HFF-Myc (cell line): ENCODE measurements at regions not wholly inside any gene's neighbourhood (a gene's known extent, or its start where the extent isn't known, plus 50 kb on each side); places are given as distances from the start of the nearest gene placed in this dataset.

Source experiments
- DNase-seq: peaks from one replicate; pipeline ENCODE4 v3.0.0-alpha.2; 2011; ENCODE audit warnings: low read depth; ENCODE audit errors: extremely low read depth
- H3K4me3 ChIP-seq: replicated peaks from 2 replicates; pipeline ENCODE4 v1.5.1; 2011; ENCODE audit warnings: low read depth, mild to moderate bottlenecking, control low read depth, low read length
- CTCF ChIP-seq: IDR thresholded peaks from 2 replicates; pipeline ENCODE4 v1.5.1; 2012; ENCODE audit warnings: mild to moderate bottlenecking, low read depth, low read length, control low read depth; ENCODE audit errors: missing control alignments

GRCh38 chr7:13633857-13634256 is 355.6 kb downstream of the ETV1 start:
- no peak overlapping the region for H3K4me3 ChIP-seq
- TF ChIP-seq CTCF: no peak
- DNase-seq: no peak

GRCh38 chr7:13639396-13639795 is 350.1 kb downstream of the ETV1 start:
- DNase-seq: no peak
- H3K4me3 ChIP-seq: no peak overlapping the region
- no peak for TF ChIP-seq CTCF

- no peak for TF ChIP-seq CTCF
- DNase-seq: no peak
- no peak overlapping the region for H3K4me3 ChIP-seq
Measured at GRCh38 chr7:13641714-13642113, 347.8 kb downstream of the ETV1 start.

GRCh38 chr7:13651167-13651566 is 338.3 kb downstream of the ETV1 start:
- no peak for DNase-seq
- no peak overlapping the region for H3K4me3 ChIP-seq
- no peak for TF ChIP-seq CTCF

GRCh38 chr7:13656330-13656729 is 333.1 kb downstream of the ETV1 start:
- no peak for TF ChIP-seq CTCF
- DNase-seq: no peak

GRCh38 chr7:13673290-13673689 is 316.2 kb downstream of the ETV1 start:
- DNase-seq: no peak
- TF ChIP-seq CTCF: no peak
- no peak overlapping the region for H3K4me3 ChIP-seq

More at GRCh38 chr7:13656330-13656729, 333.1 kb downstream of the ETV1 start:
- no peak overlapping the region for H3K4me3 ChIP-seq

GRCh38 chr7:13682626-13683025 is 306.8 kb downstream of the ETV1 start:
- no peak overlapping the region for H3K4me3 ChIP-seq
- DNase-seq: no peak
- TF ChIP-seq CTCF: no peak
